Testis (tissue), 2 donors: ENCODE measurements at regions not wholly inside any gene's neighbourhood (a gene's known extent, or its start where the extent isn't known, plus 50 kb on each side); places are given as distances from the start of the nearest gene placed in this dataset.

Experiments used
- DNase-seq: peaks from one replicate; pipeline ENCODE4 v3.0.0-alpha.2; 2019
- H3K27ac ChIP-seq, 2 donors: fragments of 200-600 bp; sonication (generic); one replicate each; pipeline ENCODE4 v1.5.1; 2019
- H3K27me3 ChIP-seq: fragments of 200-600 bp; sonication (generic); one replicate; pipeline ENCODE4 v1.5.1; 2019
- H3K36me3 ChIP-seq: fragments of 200-600 bp; sonication (generic); one replicate; pipeline ENCODE4 v1.5.1; 2017; ENCODE audit warnings: low read depth; ENCODE audit errors: missing control alignments
- H3K4me1 ChIP-seq: fragments of 200-600 bp; sonication (generic); one replicate; pipeline ENCODE4 v1.5.1; 2019
- H3K4me3 ChIP-seq, 2 donors: fragments of 200-600 bp; sonication (generic); one replicate each; pipeline ENCODE4 v1.5.1; 2017 to 2019
- H3K9me3 ChIP-seq: fragments of 200-600 bp; sonication (generic); one replicate; pipeline ENCODE4 v1.5.1; 2017
- CTCF ChIP-seq, 3 experiments: fragments of 450-650 bp in 2 of 3; fragments of 200-600 bp in 1 of 3; sonication (generic) in 1 of 3; IDR thresholded peaks; one replicate each; pipeline ENCODE4 v1.5.1; 2016 to 2019; ENCODE audit warnings: antibody characterized with exemption in 3 of 3, mild to moderate bottlenecking in 2 of 3, moderate library complexity in 1 of 3
- POLR2A ChIP-seq: fragments of 450-650 bp; IDR thresholded peaks from one replicate; pipeline ENCODE4 v1.6.1; 2017; ENCODE audit warnings: antibody characterized with exemption, mild to moderate bottlenecking, moderate library complexity
- WGBS, 2 donors: methylation state at CpG; one replicate each; pipeline ENCODE4 v1.1.5; 2018; 5-methylcytosine and 5-hydroxymethylcytosine counted together
- intact Hi-C: fragments of 100-400 bp; cut with DNase I; formaldehyde crosslinking; loops from one replicate; pipeline ENCODE4 v1.15.1; 2023; ENCODE audit warnings: low total_unique reads

- Histone ChIP-seq H3K4me1 (no peaks in the 10 kb centered on the region), H3K4me3 (no peak overlapping the region), H3K9me3 (no peaks in the 10 kb centered on the region), H3K36me3 (no peaks in the 10 kb centered on the region), H3K27ac (no peak overlapping the region), H3K27me3 (no peaks in the 10 kb centered on the region)
- no peak for DNase-seq
- WGBS, 2 donors = 83 to 90% methylated on average over 4 of the region's 4 CpGs
- intact Hi-C loops = no loop called here
- TF ChIP-seq CTCF (IDR thresholded peaks at IDR 0.05) (no peak), POLR2A (no peak)
Measured at GRCh38 chr3:22469995-22470394, 719.0 kb upstream of the ZNF385D start.

- TF ChIP-seq CTCF (IDR thresholded peaks at IDR 0.05) (no peak), POLR2A (no peak)
- 89 to 94% methylated on average over 4 of the region's 4 CpGs for WGBS, 2 donors
- no peak overlapping the region for H3K27ac ChIP-seq
- no peak overlapping the region for H3K4me3 ChIP-seq
- DNase-seq = no peak
- intact Hi-C loops = no loop called here
- H3K4me1 ChIP-seq = no peaks in the 10 kb centered on the region
- no peaks in the 10 kb centered on the region for H3K9me3 ChIP-seq
- no peaks in the 10 kb centered on the region for H3K27me3 ChIP-seq
- no peaks in the 10 kb centered on the region for H3K36me3 ChIP-seq
Measured at GRCh38 chr3:22471557-22471956, 720.5 kb upstream of the ZNF385D start.

GRCh38 chr3:22474706-22475445 is 723.9 kb upstream of the ZNF385D start:
- H3K27ac ChIP-seq = no peak overlapping the region
- H3K4me3 ChIP-seq = no peak overlapping the region
- H3K27me3 ChIP-seq = no peaks in the 10 kb centered on the region
- no peaks in the 10 kb centered on the region for H3K9me3 ChIP-seq
- no peaks in the 10 kb centered on the region for H3K36me3 ChIP-seq
- intact Hi-C loops = no loop called here
- H3K4me1 ChIP-seq = no peaks in the 10 kb centered on the region
- 86 to 90% methylated on average over 8 of the region's 8 CpGs for WGBS, 2 donors
- TF ChIP-seq POLR2A (no peak), CTCF (IDR thresholded peaks at IDR 0.05) (no peak)
- no peak for DNase-seq

GRCh38 chr3:22475665-22476240 is 724.7 kb upstream of the ZNF385D start:
- H3K27me3 ChIP-seq = no peaks in the 10 kb centered on the region
- H3K4me1 ChIP-seq = no peaks in the 10 kb centered on the region
- intact Hi-C loops = no loop called here
- H3K27ac ChIP-seq = no peak overlapping the region
- TF ChIP-seq POLR2A = no peak
- no peak for TF ChIP-seq CTCF (IDR thresholded peaks at IDR 0.05)
- DNase-seq = no peak
- H3K4me3 ChIP-seq = no peak overlapping the region
- H3K36me3 ChIP-seq = no peaks in the 10 kb centered on the region
- 96 to 100% methylated on average over 3 of the region's 3 CpGs for WGBS, 2 donors
- no peaks in the 10 kb centered on the region for H3K9me3 ChIP-seq

GRCh38 chr3:22476976-22477375 is 726.0 kb upstream of the ZNF385D start:
- WGBS, 2 donors = 46 to 64% methylated on average over 1 of the region's 1 CpG
- no peaks in the 10 kb centered on the region for H3K9me3 ChIP-seq
- H3K4me3 ChIP-seq = no peak overlapping the region
- intact Hi-C loops = no loop called here
- TF ChIP-seq POLR2A (no peak), CTCF (IDR thresholded peaks at IDR 0.05) (no peak)
- H3K27me3 ChIP-seq = no peaks in the 10 kb centered on the region
- no peaks in the 10 kb centered on the region for H3K36me3 ChIP-seq
- H3K4me1 ChIP-seq = no peaks in the 10 kb centered on the region
- no peak for DNase-seq
- H3K27ac ChIP-seq = no peak overlapping the region
